GM19328 (cell line): ENCODE measurements at regions not wholly inside any gene's neighbourhood (a gene's known extent, or its start where the extent isn't known, plus 50 kb on each side); places are given as distances from the start of the nearest gene placed in this dataset.
"Not testable (repeated sequence)": the region's sequence is repeated elsewhere in the genome, so short reads cannot be mapped to it uniquely, and the experiment has no call there.

ENCODE experiments used
- ATAC-seq: cut with Tn5 transposase; IDR thresholded peaks from one replicate; pipeline ENCODE4 v1.9.1; 2021; ENCODE audit warnings: mild to moderate bottlenecking, moderate library complexity; ENCODE audit not compliant: unreplicated experiment

GRCh38 chr2:215722986-215723630, 287.2 kb upstream of the FN1 start:
- no peak for ATAC-seq

GRCh38 chr2:215722125-215722524, 286.3 kb upstream of the FN1 start:
- no peak for ATAC-seq

- ATAC-seq = not testable (repeated sequence)
These were observed 285.6 kb upstream of the FN1 start for GRCh38 chr2:215721515-215721914.

GRCh38 chr2:215718890-215719289, 283.0 kb upstream of the FN1 start:
- ATAC-seq = no peak

GRCh38 chr2:215718436-215718835, 282.6 kb upstream of the FN1 start:
- no peak for ATAC-seq

- no peak for ATAC-seq
These were observed 281.9 kb upstream of the FN1 start for GRCh38 chr2:215717501-215718381.

- ATAC-seq = no peak
These were observed 281.1 kb upstream of the FN1 start for GRCh38 chr2:215716956-215717355.

- no peak for ATAC-seq
These were observed 277.3 kb upstream of the FN1 start for GRCh38 chr2:215712871-215713790.

GRCh38 chr2:215712219-215712868, 276.5 kb upstream of the FN1 start:
- ATAC-seq = no peak

GRCh38 chr2:215711471-215712034, 275.7 kb upstream of the FN1 start:
- no peak for ATAC-seq

- no peak for ATAC-seq
These were observed 271.7 kb upstream of the FN1 start for GRCh38 chr2:215707608-215708007.

- ATAC-seq = no peak
These were observed 270.0 kb upstream of the FN1 start for GRCh38 chr2:215705771-215706361.

GRCh38 chr2:215705281-215705680, 269.4 kb upstream of the FN1 start:
- no peak for ATAC-seq

- ATAC-seq = no peak
These were observed 266.4 kb upstream of the FN1 start for GRCh38 chr2:215702116-215702902.

- no peak for ATAC-seq
These were observed 264.1 kb upstream of the FN1 start for GRCh38 chr2:215699700-215700538.

- no peak for ATAC-seq
These were observed 263.1 kb upstream of the FN1 start for GRCh38 chr2:215699018-215699417.

GRCh38 chr2:215698566-215698965, 262.7 kb upstream of the FN1 start:
- ATAC-seq = no peak

- ATAC-seq = no peak
These were observed 261.6 kb upstream of the FN1 start for GRCh38 chr2:215697496-215697895.
